NCI-H345 treated with DMSO at 0.1 percent for 48 hours (cell line): ENCODE measurements at regions not wholly inside any gene's neighbourhood (a gene's known extent, or its start where the extent isn't known, plus 50 kb on each side); places are given as distances from the start of the nearest gene placed in this dataset.
"Not testable (repeated sequence)": the region's sequence is repeated elsewhere in the genome, so short reads cannot be mapped to it uniquely, and the experiment has no call there.

Experiments
- DNase-seq: peaks from one replicate; lab custom pipeline; 2025; ENCODE audit not compliant: unreplicated experiment; lab: John Stamatoyannopoulos, UW

GRCh38 chr3:163328680-163329079 lies 1749.6 kb downstream of the SI start:
- DNase-seq = no peak

DNA sequence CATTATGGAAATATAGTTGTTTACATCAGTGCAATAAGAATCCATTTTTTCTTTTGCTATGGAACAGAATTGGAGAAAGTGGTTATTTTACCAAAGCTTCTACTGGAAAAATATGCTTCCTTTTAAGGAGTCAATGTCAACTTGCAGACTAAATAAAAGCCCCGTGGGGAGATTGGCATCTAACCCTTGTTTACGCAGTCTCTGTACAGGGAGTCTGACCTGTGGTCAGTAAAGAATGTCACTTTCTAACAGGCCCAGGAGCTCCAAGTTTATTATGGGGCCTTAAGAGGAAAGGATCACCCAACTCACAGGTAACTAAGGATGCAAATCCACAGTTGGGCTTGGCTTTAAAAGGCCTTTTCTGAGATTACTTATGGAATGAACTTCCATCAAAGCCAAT lies 1751.2 kb downstream of the SI start:
- DNase-seq = no peak

- no peak for DNase-seq
These were observed 1762.5 kb downstream of the SI start for GRCh38 chr3:163315786-163316185.

DNA sequence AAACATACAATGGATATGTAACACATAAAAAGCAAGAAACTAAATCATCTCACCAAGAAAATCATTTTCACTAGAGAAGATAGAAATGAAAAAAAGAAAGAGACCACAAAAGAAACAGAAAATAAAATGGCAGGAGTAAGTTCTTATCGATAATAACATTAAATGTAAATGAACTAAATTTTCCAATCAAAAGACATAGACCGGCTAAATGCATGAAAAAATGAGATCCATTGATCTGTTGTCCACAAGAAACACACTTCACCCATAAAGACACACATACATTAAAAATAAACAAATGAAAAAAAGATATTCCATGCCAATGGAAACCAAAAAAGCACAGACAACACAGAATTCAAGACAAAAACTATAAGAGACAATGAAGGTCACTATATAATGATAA lies 1771.9 kb downstream of the SI start:
- no peak for DNase-seq

- no peak for DNase-seq
These were observed 1777.1 kb downstream of the OTOL1 start for GRCh38 chr3:163273694-163274093.

GRCh38 chr3:163266731-163267130 lies 1770.1 kb downstream of the OTOL1 start:
- no peak for DNase-seq

DNA sequence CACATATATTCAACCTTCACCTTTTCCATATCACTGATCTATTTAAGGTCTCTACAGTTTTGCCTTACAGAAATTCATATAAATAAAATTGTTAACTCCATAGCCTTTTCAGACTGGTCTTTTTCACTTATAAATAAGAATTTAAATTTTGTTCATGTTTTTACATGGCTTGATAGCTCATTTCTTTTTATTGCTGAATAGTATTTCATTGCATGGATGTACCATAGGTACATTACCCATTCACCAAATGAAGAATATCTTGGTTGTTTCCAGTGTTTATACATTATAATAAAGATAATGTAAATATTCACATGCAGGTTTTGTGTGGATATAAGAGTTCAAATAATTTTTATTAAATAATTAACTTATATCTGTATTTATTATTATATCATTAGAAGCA lies 1765.0 kb downstream of the OTOL1 start:
- DNase-seq = no peak

DNA sequence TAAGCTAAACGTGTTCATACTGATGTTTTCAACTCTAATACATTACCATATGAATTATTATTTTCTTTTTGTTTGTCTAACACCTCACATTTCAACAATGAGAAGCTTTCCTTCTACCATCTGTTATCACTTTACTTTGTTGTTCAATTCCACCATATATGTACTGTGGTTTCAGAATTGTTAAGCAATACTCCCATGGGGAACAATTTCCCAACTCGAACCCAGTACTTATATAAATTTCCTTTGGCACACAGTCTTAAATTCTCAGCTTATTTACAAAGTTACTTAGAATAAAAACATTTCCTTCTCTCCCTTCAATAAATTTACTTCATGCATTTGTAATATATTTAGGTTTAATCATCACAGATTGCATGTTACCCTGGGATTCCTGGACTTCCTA lies 1764.4 kb downstream of the OTOL1 start:
- no peak for DNase-seq

DNA sequence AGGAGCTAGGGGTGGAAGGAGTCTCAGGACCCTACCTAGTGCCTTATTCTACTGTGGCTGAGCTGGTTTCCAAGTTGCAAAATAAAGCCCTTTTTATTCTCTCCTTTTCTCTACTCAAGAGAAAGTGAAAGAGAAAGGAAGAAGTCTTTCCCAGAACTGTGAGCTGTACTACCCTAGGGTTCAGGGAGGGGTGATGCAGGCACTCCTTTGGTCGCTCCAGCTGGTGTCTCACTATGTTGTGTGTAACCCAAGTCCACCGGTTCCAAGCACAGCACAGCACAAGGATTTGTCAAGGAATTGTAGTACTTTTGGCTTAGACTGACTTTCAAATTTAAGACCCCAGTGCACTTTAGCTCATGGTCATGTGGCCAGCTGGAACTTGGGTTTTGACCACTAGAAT lies 1721.7 kb downstream of the OTOL1 start:
- DNase-seq = no peak

DNA sequence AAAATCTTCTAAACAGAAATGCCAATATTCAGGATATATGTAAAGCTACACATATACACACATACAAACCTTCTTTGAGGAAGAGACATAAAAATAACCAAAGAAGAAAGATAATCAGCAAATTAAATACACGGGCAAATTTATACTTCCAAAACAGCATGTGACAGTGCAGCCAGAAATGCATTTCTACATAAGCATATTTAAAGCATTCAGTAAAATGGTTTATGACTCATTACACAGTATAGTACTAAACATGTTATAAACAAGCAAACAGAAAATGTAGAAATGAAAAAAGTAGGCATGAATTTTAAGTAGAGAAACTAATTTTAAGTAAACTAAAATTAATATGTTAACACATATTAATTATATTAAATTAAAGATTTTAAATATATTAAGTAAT lies 1717.2 kb downstream of the OTOL1 start:
- no peak for DNase-seq

GRCh38 chr3:163196815-163197374 lies 1700.3 kb downstream of the OTOL1 start:
- no peak for DNase-seq

- no peak for DNase-seq
These were observed 1699.6 kb downstream of the OTOL1 start for GRCh38 chr3:163196245-163196644.

DNA sequence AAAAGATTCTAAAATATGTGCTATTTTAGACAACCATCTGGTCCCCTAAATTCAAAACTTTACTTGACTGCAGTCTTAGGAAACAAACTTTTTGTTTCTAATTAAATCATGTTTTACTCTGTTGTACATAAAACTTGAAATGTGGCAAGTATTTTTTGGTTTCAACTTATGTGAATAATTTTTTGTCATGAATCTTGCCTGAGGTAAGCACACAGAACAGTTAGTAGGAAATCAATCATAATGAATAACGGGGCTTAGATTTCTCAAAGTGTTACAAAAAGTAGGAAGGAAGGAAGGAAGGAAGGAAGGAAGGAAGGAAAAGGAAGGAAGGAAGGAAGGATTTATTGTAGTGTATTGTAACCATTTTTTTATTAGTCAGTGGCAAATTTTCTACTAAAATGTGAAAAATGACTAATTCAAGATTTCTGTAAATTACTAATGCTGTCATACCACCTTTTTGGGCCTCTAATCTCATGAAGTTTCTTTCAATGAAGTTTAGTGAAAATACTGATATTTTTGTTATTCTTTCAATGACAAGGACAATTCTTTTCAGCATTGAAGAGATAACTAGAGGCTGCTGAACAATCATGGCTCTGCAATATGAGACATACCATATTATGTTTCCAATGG lies 1689.2 kb downstream of the OTOL1 start:
- no peak for DNase-seq

GRCh38 chr3:163175970-163176369 lies 1679.4 kb downstream of the OTOL1 start:
- no peak for DNase-seq

DNA sequence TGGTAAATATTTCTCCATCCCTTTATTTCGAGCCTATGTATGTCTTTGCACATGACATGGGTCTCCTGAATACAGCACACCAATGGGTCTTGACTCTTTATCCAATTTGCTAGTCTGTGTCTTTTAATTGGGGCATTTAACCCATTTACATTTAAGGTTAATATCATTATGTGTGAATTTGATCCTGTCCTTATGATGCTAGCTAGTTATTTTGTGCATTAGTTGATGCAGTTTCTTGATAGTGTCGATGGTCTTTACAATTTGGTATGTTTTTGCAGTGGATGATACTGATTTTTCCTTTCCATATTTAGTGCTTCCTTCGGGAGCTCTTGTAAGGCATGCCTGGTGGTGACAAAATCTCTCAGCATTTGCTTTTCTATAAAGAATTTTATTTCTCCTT lies 1675.9 kb downstream of the OTOL1 start:
- not testable (repeated sequence) for DNase-seq

- DNase-seq = no peak
These were observed 1669.6 kb downstream of the OTOL1 start for GRCh38 chr3:163166197-163166596.

GRCh38 chr3:163159306-163159705 lies 1662.7 kb downstream of the OTOL1 start:
- no peak for DNase-seq

- DNase-seq = no peak
These were observed 1643.0 kb downstream of the OTOL1 start for GRCh38 chr3:163139600-163139999.

DNA sequence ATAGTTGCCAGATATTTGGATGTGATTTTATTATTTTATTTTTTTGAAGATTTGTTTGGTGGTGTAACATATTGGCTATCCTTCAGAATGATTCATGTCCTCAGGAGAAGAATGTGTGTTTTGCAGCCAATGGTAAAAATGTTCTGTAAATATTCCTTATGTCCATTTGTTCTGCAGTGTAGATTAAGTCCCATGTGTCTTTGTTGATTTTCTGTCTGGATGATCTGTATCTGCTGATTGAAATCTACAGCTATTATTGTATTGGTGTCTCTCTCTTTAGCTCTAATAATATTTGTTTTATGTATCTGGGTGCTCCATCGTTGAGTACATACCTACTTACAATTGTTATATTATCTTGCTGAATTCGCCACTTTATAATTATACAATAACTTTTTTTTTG lies 1641.7 kb downstream of the OTOL1 start:
- DNase-seq = no peak

- no peak for DNase-seq
These were observed 1635.5 kb downstream of the OTOL1 start for GRCh38 chr3:163132111-163132510.

GRCh38 chr3:163129287-163129686 lies 1632.7 kb downstream of the OTOL1 start:
- DNase-seq = no peak

DNA sequence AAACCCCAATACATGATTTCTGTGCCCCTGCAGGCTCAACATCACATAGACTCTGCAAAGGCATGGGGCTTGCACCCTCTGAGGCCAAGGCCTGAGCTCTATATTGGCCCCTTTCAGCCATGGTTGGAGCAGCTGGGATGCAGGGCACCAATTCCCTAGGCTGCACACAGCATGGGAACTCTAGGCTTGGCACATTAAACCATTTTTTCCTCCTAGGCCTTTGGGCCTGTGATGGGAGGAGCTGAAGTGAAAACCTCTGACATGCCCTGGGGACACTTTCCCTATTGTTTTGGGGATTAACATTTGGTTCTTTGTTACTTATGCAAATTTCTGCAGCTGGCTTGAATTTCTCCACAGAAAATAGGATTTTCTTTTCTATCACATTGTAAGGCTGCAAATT lies 1629.5 kb downstream of the OTOL1 start:
- no peak for DNase-seq
